ENCODE measurements at regions not wholly inside any gene's neighbourhood (a gene's known extent, or its start where the extent isn't known, plus 50 kb on each side); places are given as distances from the start of the nearest gene placed in this dataset.
"Not testable (repeated sequence)": the region's sequence is repeated elsewhere in the genome, so short reads cannot be mapped to it uniquely, and the experiment has no call there.

DNA sequence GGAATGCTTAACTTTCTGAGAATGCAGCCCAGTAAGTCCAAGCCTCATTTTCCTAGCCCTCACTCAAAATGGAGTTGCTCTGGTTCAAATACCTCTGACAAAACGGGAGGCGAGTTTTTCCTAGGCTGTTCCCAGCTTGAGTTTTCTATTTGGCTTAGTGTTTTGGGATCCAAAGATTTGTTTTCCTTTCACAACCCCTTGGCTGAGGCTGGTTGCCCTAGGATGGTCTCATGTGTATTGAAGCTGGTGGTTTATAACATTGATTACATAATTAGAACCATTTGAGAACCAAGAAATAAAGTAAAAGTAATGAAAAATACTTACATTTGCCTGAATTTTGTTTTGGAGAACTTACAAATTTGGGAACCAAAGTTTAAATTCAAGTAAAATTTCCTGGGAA, 611.1 kb upstream of the LUZP2 start:
- no peak for DNase-seq
- Histone ChIP-seq H3K9me3 (no peaks in the 10 kb centered on the region), H3K4me3 (no peak overlapping the region), H3K36me3 (no peaks in the 10 kb centered on the region), H3K27me3 (no peaks in the 10 kb centered on the region)

DNA sequence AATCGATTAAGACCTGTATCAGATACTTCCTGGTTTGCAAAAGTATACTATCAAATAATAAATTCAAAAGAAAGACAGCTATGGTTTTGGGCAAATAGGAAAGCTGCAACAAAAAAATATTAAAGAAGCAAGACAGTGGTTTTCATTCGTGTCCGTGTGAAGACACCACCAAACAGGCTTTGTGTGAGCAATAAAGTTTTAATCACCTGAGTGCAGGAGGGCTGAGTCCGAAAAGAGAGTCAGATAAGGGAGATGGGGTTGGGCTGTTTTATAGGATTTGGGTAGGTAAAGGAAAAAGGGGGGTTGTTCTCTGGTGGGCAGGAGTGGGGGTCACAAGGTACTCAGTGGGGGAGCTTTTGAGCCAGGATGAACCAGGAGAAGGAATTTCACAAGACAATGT, 609.7 kb upstream of the LUZP2 start:
- H3K27me3 ChIP-seq, H3K36me3 ChIP-seq, H3K4me3 ChIP-seq, DNase-seq, H3K9me3 ChIP-seq: not testable (repeated sequence)

DNA sequence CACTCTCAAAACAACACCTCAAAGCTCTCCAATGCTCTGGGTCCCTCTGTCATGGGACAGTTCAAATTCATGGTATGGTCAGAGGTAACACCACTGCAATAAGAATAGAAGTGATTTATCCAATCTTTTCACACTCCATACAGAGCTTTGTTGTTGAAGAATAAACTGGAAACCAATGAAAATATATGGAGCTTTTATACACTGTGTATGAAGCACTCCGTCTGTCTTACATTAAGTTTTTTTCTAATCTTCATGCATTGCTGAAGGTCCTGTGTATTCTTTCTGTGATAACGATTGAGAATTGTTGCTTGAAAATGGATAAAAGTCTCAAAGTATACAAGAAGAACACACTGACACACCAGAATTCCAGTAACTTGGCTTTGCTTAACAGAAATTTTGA, 603.7 kb upstream of the LUZP2 start:
- no peaks in the 10 kb centered on the region for H3K27me3 ChIP-seq

DNA sequence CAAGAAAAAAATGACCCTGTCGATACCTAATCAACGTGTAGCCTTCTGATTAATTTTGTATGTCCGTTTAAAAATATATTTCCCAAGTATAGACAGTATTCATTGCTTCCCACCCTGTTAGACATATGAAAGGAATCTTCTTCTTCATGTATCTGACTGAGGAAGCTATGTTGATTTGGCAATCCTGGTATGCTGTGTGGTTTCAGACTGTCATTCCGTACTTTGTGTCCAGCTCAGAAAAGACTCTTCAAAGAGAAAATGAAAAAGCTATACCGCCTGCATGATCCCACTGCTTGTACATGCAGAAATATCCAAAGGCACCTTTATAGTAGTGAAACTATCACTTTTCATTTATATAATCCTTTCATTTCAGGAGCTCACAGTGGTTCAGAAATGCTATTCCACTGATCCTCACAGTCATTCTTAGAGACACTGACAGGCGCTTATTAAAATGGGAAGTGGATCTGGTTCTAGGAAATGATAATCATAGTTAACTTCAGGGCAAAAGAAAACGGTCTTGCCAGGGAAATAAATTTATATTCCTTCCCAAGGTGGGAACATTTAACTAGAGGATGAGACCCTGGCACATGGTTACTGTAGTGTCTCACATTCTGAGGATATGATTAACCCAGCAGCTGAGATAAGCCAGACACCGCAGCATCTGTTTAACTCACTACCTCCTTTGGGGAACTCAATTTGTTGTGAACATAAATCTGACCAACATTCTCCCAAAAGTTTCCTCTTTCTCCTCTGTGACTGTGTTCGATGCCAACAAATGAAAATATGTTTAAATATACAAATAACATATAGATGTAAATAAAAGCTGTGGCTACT, 599.2 kb upstream of the LUZP2 start:
- Histone ChIP-seq H3K4me3 (peak overlapping the region; percentile 12; the same call in 1 of the 2 replicates), H3K36me3 (no peaks in the 10 kb centered on the region), H3K27me3 (no peaks in the 10 kb centered on the region), H3K9me3 (no peaks in the 10 kb centered on the region)
- peak; percentile 27 for DNase-seq

More for the DNA sequence above, 603.7 kb upstream of the LUZP2 start:
- H3K36me3 ChIP-seq: no peaks in the 10 kb centered on the region
- no peaks in the 10 kb centered on the region for H3K9me3 ChIP-seq
- no peak for DNase-seq
- H3K4me3 ChIP-seq: no peak overlapping the region

DNA sequence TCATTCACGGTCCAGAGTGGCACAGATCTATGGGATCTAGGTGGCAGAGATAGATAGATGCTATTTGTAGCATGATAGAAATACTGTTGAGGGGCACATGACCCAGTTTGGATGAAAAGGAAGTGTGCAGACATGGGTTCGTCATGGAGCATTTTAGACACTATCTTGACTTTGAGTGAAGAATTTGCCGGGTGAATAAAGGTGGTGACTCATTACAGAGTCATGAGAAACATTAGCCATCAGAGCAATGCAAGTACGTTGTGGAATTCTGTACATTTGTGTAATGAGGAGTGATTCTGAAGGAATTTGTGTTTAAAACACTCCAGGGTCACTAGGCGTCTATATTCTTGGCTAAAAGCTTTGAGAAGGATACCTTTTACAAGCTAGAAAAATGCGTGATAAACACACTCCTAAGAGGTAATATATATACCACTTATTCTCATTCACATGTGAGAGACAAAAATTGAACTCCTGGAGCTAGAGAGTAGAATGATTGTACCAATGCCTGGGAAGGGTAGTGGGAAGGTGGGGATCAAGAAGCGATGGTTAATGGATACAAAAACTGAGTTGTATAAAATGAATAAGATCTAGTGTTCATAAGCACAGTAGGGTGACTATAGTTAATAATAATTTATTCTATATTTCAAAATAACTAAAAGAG, 593.7 kb upstream of the LUZP2 start:
- DNase-seq: peak; percentile 10
- H3K4me3 ChIP-seq: no peak overlapping the region
- H3K36me3 ChIP-seq: no peaks in the 10 kb centered on the region
- no peaks in the 10 kb centered on the region for H3K9me3 ChIP-seq
- no peaks in the 10 kb centered on the region for H3K27me3 ChIP-seq

DNA sequence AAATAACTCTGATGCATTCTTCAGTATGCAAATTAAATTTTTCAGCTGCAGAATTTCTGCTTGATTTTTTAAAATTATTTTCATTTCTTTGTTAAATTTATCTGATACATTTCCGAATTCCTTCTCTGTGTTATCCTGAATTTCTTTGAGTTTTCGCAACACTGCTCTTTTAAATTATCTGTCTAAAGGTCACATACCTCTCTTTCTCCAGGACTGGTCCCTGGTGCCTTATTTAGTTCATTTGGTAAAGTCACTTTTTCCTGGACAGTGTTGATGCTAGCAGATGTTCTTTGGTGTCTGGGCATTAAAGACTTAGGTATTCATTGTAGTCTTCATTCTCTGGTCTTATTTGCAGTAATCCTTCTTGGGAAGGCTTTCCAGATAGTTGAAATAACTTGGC, 577.4 kb upstream of the LUZP2 start:
- H3K4me3 ChIP-seq: no peak overlapping the region
- H3K9me3 ChIP-seq: no peaks in the 10 kb centered on the region
- H3K36me3 ChIP-seq: no peaks in the 10 kb centered on the region
- DNase-seq: no peak
- H3K27me3 ChIP-seq: no peaks in the 10 kb centered on the region

DNA sequence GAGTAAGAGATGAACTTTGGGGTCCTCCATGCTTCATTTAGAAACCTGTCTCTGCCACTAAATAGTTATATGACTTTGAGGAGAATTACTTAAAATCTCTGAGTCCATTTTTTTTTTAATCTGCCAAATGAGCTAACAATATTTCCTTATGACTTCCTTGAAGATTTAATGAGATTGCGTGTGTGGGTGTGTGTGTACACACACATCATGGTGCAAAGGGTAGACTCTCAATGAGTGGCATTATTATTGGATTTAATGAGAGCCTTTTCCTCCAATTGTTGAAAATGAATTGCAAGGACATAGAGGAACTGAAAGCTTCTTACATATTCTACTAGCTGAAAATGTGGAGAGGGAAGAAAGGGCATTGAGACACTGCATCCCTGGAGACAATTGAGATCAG, 573.5 kb upstream of the LUZP2 start:
- no peak overlapping the region for H3K4me3 ChIP-seq
- H3K27me3 ChIP-seq: no peaks in the 10 kb centered on the region
- no peaks in the 10 kb centered on the region for H3K36me3 ChIP-seq
- no peaks in the 10 kb centered on the region for H3K9me3 ChIP-seq
- no peak for DNase-seq

DNA sequence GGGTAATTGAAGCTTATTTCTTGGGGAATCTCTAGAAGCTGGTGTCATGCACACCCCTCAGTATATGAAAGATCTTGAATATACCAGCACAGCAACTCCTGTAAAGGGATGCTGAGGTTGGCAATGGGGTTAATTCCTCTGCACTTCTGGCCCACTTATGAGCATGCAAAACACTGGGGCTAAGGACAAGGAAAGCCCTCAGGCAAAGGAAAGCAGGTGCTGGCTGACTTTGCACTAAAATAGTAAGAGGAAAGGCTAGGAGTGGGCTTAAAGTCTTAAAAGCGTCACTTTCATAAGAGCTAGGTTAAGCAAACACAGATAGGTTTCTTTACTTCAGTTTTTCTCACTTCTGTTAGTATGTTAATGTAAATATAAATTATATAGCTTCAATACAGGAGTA, 572.6 kb upstream of the LUZP2 start:
- H3K4me3 ChIP-seq: no peak overlapping the region
- H3K9me3 ChIP-seq: no peaks in the 10 kb centered on the region
- H3K36me3 ChIP-seq: no peaks in the 10 kb centered on the region
- DNase-seq: no peak
- H3K27me3 ChIP-seq: no peaks in the 10 kb centered on the region

DNA sequence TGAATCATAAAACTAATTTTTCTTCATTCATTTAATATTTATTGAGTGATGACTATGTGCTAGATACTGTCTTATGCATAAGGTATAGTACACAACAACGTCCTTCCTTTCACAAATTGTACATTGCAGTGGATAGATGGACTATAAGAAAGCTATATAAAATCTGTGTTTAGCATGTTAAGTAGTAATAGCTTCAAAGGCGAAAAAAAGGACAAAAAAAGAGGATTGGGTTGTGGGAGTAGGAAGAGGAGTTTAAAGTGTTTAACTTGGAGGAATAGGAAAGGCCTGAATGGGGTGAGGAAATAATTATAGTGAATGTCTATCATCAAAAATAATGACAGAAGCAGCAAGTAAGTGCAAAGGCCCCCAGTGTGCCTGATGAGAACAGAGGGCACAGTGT, 565.4 kb upstream of the LUZP2 start:
- Histone ChIP-seq H3K4me3 (no peak overlapping the region), H3K9me3 (no peaks in the 10 kb centered on the region), H3K36me3 (no peaks in the 10 kb centered on the region), H3K27me3 (no peaks in the 10 kb centered on the region)
- DNase-seq: no peak

DNA sequence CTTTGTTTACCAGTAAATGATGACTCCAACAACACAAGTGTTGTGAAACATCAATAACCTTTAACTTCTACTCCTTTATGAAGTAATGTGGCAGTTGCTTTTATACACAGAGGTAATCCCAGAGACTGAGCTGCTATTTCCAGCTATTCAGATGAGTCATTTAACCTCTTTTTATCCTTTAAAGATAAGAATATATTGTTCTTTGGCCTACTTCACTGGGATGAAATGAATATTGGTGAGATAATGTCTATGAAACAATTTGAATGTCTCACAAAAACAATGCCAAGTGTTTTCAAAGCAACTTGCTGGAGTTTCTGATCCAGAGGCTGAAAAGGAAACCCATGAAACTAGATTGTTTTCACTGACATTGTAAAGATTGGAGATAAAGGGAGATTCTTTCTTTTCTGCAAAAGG, 564.4 kb upstream of the LUZP2 start:
- no peak overlapping the region for H3K4me3 ChIP-seq
- H3K36me3 ChIP-seq: no peaks in the 10 kb centered on the region
- no peak for DNase-seq
- H3K9me3 ChIP-seq: no peaks in the 10 kb centered on the region
- H3K27me3 ChIP-seq: no peaks in the 10 kb centered on the region

DNA sequence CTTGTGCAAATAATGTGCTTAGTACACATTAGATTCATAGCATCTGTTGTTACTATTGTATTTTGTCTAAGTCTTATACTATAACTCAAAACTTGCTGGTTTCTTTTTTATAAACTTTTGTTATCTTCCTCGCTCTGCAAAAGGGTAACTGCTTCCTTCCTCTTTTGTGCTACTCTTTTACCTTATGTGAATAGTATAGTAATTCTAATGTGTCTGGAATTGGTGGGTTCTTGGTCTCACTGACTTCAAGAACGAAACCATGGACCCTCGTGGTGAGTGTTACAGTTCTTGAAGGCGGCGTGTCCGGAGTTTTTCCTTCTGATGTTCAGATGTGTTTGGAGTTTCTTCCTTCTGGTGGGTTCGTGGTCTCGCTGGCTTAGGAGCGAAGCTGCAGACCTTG, 563.1 kb upstream of the LUZP2 start:
- Histone ChIP-seq H3K27me3 (no peaks in the 10 kb centered on the region), H3K4me3 (no peak overlapping the region), H3K9me3 (no peaks in the 10 kb centered on the region), H3K36me3 (no peaks in the 10 kb centered on the region)
- no peak for DNase-seq

DNA sequence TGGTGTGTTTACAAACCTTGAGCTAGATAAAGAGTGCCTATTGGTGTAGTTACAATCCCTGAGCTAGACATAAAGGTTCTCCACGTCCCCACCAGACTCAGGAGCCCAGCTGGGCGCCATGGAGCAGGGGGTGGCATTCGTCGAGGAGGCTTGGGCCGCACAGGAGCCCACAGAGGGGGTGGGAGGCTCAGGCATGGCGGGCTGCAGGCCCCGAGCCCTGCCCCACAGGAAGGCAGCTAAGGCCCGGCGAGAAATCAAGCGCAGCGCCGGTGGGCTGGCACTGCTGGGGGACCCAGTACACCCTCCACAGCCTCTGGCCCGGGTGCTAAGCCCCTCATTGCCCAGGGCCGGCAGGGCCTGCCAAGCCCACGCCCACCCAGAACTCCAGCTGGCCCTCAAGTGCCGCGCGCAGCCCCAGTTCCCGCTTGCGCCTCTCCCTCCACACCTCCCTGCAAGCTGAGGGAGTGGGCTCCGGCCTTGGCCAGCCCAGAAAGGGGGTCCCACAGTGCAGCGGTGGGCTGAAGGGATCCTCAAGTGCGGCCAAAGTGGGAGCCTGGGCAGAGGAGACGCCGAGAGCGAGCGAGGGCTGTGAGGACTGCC, 562.1 kb upstream of the LUZP2 start:
- not testable (repeated sequence) for H3K4me3 ChIP-seq, H3K27me3 ChIP-seq, DNase-seq, H3K9me3 ChIP-seq, H3K36me3 ChIP-seq

DNA sequence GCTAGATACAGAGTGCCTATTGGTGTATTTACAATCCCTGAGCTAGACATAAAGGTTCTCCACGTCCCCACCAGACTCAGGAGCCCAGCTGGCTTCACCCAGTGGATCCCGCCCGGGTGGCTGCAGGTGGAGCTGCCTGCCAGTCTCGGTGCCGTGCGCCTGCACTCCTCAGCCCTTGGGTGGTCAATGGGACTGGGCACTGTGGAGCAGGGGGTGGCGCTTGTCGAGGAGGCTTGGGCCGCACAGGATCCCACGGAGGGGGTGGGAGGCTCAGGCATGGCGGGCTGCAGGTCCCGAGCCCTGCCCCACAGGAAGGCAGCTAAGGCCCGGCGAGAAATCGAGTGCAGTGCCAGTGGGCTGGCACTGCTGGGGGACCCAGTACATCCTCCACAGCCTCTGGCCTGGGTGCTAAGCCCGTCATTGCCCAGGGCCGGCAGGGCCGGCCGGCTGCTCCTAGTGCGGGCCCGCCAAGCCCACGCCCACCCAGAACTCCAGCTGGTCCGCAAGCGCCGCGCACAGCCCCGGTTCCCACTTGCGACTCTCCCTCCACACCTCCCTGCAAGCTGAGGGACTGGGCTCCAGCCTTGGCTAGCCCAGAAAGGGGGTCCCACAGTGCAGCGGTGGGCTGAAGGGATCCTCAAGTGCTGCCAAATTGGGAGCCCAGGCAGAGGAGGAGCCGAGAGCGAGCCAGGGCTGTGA, 554.6 kb upstream of the LUZP2 start:
- not testable (repeated sequence) for H3K4me3 ChIP-seq, H3K9me3 ChIP-seq, H3K27me3 ChIP-seq, H3K36me3 ChIP-seq, DNase-seq

DNA sequence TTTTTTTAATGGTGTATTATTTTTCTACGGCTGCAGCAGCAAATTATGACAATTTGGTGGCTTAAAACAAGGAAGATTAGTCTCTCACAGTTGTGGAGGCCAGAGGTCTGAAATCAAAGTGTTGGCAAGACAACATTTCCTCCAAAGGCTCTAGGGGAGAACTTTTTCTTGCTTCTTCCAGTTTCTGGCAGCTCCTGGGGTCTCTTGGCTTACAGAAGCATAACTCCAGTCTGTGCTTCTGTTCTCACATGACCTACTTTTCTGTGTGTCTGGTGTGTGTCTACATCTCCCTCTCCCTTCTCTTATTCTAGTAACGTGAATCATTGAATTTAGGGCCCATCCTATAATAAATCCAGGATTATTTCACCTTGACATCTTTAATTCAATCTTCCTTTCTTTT, 551.9 kb upstream of the LUZP2 start:
- Histone ChIP-seq H3K27me3 (no peaks in the 10 kb centered on the region), H3K4me3 (no peak overlapping the region), H3K9me3 (no peaks in the 10 kb centered on the region), H3K36me3 (no peaks in the 10 kb centered on the region)
- no peak for DNase-seq

DNA sequence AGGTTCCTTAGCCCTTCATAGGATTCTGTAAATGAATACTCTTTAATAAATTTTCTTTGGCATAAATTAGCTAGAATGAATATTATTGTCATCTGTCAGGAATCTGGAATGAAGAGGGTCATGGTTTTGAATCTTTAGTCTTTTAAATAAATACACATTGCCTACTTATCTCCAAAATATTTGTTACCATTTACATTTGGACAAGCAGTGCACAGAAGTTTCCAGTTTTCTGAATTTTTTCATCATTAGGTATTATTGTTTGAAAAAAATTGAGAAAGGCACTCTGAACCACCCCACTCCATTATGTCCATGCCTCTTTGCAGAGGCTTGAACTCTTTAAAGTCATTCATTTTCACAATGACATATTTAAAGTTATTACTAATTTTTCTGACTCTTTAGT, 549.0 kb upstream of the LUZP2 start:
- no peak for DNase-seq
- Histone ChIP-seq H3K4me3 (no peak overlapping the region), H3K27me3 (no peaks in the 10 kb centered on the region), H3K9me3 (no peaks in the 10 kb centered on the region), H3K36me3 (no peaks in the 10 kb centered on the region)

DNA sequence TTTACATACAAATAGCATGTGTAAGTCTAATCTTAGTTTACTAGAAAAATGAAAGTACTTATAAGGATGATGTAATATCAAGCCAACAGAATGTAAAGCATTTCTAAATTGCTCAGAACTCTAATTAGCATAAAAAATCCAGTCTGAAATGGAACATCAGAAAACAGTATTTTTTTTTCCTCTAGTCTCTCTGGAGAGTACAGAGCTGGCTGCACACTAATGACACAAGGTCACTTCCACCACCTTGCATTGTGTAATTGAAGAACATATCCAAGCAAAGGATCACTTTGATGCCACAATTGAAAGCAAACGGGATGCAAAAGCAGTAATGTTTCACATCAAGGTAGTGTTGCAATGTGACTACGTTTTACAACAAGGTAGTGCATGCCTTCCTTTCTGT, 548.0 kb upstream of the LUZP2 start:
- Histone ChIP-seq H3K4me3 (no peak overlapping the region), H3K36me3 (no peaks in the 10 kb centered on the region), H3K9me3 (no peaks in the 10 kb centered on the region), H3K27me3 (no peaks in the 10 kb centered on the region)
- DNase-seq: no peak

DNA sequence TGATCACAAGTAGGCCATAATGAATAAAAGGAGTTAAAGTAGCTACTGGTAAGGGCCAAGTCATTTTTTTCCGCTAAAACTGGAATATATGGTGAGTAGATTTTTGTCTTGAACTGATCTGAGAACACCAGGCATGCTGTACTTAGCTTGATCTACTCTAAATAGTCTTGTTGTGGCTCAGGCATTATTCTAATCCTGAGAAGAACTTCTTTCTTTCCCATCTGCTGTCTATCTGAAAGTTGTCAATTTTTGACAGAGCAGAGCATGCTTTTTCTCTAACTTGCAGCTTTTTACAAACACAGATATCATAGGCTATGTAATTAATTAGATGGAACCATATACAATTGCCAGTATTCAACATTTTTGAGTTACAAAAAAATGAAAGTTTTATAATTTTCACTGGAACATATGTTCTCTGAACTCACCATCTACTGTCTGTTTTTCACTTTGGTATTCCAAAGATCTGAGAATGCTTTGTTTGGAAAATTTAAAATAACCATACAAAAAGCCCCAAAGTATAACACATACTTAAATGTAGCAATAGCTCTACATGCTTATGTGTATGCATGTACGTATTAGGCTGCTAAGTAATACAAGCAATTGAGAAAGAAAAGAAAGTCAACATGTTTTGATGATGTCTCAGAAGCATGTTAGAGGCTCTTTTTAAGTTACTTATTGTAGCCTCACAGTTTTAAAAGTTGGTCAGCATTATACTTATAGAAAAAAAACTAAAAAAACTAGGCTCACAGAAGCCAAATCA, 542.7 kb upstream of the LUZP2 start:
- H3K4me3 ChIP-seq: no peak overlapping the region
- no peaks in the 10 kb centered on the region for H3K27me3 ChIP-seq
- no peaks in the 10 kb centered on the region for H3K9me3 ChIP-seq
- H3K36me3 ChIP-seq: no peaks in the 10 kb centered on the region
- DNase-seq: no peak
